Fibroblast of the conjunctiva (primary cell): ENCODE measurements at regions not wholly inside any gene's neighbourhood (a gene's known extent, or its start where the extent isn't known, plus 50 kb on each side); places are given as distances from the start of the nearest gene placed in this dataset.
A peak's percentile ranks its signal among the peaks of the same experiment; 100 is the strongest.

Experiments
- DNase-seq: peaks from one replicate; pipeline ENCODE4 v3.0.0-alpha.2; 2010; ENCODE audit warnings: low read depth

DNA sequence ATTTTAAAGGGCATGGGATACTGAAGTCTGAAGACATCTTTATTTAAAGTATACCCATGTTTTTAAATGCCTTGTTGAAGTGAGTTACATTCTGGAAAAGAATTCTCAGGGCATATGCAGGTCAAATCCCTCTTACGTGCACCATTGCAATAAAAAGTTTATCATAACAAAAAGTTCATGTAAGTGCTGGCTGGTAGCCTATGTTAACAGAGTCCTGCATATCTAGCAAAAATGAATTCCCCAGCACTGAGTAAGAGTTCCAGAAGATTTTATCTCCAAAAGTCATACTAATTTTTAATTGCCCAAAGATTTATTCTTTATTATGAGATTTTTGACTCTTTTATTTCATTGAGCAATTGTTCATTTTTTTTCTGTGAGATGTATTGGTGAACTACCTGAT, 104.7 kb upstream of the ROBO1 start:
- peak; percentile 53 for DNase-seq

DNA sequence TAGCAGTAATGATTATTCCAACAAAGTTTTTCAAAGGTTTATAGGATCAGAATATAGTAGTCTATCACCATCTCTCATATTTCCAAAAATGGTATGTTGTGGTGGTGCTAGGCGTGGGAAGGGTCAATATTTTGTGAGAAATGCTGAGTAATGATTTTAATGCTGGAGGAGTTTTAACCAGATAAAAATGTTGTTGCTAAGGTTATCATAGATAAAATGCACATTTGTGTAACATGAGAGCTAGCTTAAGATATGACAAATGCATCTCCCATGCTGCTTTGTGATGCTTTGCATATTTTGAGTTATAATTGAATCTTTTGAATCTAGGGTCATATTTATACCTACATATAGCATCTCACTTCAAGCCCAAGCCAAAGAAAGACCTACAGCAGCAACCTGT, 103.9 kb upstream of the ROBO1 start:
- DNase-seq, result no peak

DNA sequence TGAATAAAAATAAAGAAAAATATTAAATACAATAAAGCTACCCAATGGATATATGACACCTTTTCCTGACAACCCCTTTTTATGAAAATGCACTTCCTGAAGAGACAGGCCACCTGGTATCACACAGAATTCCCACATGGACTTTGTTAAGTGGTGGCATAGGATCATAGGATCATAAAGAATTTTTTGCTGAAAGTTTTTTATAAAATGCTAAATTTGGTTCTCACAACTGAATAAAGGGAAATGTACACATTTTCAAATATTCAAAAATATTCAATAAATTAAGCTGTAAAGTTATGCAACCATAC, 102.5 kb upstream of the ROBO1 start:
- DNase-seq, result no peak

DNA sequence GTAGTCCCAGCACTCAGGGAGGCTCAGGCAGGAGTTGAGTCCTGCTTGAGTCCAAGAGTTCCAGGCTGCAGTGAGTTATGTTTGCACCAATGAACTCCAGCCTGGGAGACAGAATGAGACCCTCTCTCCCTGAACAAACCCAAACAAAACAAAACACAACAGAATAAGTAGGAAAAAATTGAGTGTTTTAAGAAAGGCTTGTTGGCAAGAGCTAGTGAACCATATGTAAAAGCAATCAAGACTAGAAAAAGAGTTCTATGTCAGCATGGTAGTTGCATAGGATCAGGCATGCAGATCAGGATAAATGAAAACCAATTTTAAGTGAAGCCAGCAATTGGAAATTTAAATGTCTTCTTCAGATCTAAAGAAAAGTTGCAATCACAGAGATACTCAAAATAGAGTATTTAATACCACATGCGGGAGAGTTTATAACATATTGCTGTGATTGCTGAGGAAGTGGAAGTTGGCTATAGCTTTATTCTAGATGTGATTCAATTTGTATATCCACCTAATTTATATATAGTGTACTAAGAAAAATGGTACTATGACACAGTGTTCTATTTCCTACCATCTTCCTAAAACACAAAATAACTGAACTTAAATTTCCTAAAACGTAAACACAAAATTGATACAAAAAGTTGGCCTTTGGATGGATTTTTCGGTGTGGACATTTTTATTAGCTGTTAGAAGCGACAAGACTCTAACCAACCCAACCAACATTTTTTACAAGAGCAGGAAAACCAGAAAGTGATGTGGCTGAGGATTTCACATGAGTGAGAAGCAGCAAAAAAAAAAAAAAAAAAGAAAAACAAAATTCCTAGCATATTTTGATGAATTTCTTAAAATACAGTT, 101.9 kb upstream of the ROBO1 start:
- DNase-seq, result no peak

DNA sequence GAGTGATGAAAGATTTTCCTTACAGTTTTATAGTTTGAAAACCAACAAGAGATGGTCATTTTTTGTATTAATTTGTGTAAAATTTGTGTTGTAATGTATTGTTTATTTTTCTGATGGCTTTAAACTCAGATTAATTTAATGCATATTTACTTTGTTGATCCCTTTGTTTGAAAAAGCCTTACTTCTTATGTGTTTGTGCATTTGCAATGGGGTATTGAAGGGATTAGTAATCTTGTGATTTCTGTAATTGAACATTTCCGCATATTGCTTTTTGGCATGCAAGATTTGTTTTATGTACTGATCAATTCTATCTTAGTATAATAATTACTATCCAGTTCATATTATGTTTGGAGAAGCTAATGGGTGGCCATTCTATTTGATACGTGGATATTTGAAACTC, 98.4 kb upstream of the ROBO1 start:
- DNase-seq, result no peak

DNA sequence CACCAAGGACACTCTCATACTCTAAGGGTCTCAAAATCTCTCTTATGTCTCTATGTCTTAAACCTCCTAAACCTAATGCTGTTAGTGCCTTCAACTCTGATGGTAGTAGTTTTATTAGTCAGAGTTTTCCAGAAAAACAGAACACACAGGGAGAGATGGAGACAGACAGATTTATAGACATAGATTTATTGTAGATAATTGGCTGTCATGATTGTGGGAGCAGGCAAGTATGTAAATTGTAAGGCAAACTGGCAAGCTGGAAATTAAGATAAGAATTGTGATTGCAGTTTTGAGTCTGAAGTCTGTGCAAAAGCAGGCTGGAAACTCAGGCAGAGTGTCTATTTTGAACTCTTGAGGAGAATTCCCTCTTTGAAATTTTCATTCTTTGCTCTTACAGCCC, 96.3 kb upstream of the ROBO1 start:
- no peak for DNase-seq

- no peak for DNase-seq
Measured at GRCh38 chr3:79848876-79849275, 81.1 kb upstream of the ROBO1 start.

- DNase-seq, result no peak
Measured at GRCh38 chr3:79847928-79848327, 80.1 kb upstream of the ROBO1 start.

GRCh38 chr3:79846148-79846933, 78.5 kb upstream of the ROBO1 start:
- DNase-seq, result no peak

DNA sequence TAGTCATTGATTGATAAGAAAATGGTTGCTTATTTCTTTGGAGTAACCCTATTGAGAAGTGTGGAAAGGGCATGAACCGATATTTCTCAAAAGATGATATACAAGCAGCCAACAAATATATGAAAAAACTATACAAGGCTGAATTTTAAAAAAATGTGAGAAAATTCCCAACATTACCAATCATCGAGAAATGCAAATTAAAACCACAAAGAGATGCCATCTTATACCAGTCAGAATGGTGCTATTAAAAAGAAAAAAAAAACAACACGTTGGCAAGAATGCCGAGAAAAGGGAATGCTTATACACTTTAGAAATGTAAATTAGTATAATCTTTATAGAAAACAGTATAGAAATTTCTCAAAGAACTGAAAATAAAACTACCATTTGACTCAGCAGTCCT, 77.7 kb upstream of the ROBO1 start:
- DNase-seq, result no peak

DNA sequence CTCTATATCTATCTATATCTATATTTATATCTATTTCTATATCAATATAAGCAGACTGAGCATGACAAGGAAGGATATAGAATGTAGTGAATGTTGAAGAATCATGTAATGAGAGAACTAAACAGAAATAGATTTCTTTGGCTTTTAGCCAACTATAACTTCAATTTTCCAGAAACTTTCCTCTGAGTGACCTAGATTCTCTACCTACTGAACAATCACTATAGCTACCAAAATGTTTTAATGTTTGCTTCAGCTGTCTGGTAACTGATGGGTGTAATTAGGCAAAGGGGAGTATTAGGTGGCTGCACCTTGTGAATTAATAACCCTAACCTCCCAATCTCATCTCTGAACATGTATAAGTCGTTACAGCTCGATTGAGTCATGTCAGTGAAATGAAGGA, 76.4 kb upstream of the ROBO1 start:
- no peak for DNase-seq

DNA sequence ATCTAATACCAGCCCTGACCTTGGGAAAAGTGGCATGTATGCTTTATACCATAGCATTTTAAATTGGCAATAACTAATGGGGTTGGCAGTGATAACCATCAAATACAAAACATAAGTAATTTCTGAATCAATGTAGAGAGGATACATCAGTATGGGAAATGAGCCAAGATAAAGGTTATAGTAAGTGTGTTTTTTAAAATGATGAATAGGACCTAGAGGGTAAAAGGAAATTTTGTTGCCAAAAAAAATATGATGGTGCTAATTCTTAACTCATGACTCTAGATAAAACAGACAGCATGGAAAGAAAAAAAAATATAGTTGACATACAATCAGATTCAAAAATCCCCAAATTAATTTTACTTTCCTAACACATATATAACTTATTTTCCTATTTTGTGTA, 75.4 kb upstream of the ROBO1 start:
- no peak for DNase-seq

DNA sequence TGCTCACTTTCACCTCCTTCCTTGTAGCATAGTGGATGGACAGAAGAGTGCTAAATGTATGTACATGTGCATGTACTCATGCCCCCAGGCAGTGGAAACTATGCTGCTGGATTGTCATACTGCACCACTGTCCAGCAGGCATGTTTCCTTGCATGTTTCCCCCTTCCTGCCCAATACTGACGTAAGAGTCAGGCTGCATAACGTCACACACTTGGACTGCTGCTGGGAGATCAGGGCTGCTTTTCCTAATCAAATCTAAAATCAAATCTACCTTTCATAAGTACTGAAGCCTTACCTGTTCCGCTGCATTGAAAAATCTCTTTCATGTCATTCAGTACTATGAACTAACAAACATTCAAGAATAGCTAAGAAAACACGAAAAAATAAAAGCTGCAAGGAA, 67.9 kb upstream of the ROBO1 start:
- DNase-seq, result no peak

GRCh38 chr3:79824166-79824565, 56.4 kb upstream of the ROBO1 start:
- DNase-seq, result no peak

GRCh38 chr3:79822076-79822475, 54.3 kb upstream of the ROBO1 start:
- DNase-seq, result no peak

DNA sequence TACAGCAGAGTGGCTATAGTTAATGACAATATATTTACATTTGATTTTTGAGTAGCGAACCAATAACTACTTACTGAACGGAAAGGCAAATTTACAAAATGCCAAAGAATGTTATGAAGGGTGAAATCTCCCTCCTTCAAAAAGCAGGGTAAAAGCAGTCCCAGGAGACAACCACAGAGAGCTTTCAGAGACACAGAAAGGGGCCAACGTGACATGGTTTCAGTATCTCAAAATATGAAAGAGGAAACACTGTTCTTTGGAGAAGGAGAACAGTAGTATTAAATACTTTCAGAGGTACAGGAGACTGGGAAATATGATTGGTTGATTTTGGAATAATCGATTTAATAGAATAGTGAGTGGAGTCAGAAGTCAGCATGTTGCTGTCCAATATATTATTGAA, 52.3 kb upstream of the ROBO1 start:
- DNase-seq, result no peak

DNA sequence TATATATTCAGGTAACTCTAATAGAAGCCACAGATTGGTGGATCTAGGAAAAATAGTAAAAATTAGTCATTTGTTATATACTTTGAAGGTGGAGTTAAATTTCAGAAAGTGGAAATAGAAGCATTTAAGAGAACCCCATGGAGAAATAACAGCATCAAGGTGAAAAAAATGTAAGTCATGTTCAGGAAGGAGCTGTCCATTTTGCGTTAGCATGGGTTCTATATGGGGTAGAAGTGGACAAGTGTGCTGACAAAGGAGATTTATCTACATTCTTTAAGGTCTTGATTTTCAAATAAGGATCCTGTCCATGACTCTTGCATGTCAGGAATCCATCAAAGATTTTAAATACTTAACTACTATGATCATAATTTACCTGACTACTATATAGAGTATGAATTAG, 50.2 kb upstream of the ROBO1 start:
- DNase-seq, result no peak
